ENCODE measurements at regions not wholly inside any gene's neighbourhood (a gene's known extent, or its start where the extent isn't known, plus 50 kb on each side); places are given as distances from the start of the nearest gene placed in this dataset.

- Histone ChIP-seq H4K91ac (ENCODE audit: insufficient read length, low read depth, low read length) (no peak overlapping the region), H2BK12ac (ENCODE audit: insufficient read length, low read depth, low read length) (no peak overlapping the region), H3K9me3 (ENCODE audit: control insufficient read depth, low read depth, low read length) (no peaks in the 10 kb centered on the region), H2AFZ (ENCODE audit: low read length) (no peak overlapping the region), H3K27me3 (ENCODE audit: insufficient read depth, low read length) (no peaks in the 10 kb centered on the region), H3K79me2 (ENCODE audit: insufficient read depth, low read length) (no peaks in the 10 kb centered on the region), H2BK15ac (ENCODE audit: low read depth, low read length) (no peak overlapping the region), H3K23me2 (ENCODE audit: insufficient read length, low read depth, low read length, poor library complexity, severe bottlenecking) (no peaks in the 10 kb centered on the region), H2BK5ac (ENCODE audit: insufficient read length, low read length) (no peak overlapping the region), H2BK20ac (ENCODE audit: low read depth, low read length, poor library complexity, severe bottlenecking) (no peak overlapping the region), H3T11ph (ENCODE audit: low read length) (no peak overlapping the region), H3K79me1 (ENCODE audit: insufficient read depth, low read depth, low read length, poor library complexity, severe bottlenecking) (no peaks in the 10 kb centered on the region), H3K27ac (ENCODE audit: insufficient read length, low read depth, low read length) (no peak overlapping the region), H3K9ac (ENCODE audit: extremely low read depth, insufficient read length, low read length) (no peak overlapping the region), H4K20me1 (ENCODE audit: control insufficient read depth, insufficient read depth, insufficient read length) (no peaks in the 10 kb centered on the region), H3K4ac (ENCODE audit: low read depth, low read length) (no peak overlapping the region), H3K4me1 (ENCODE audit: insufficient read depth, low read length) (no peaks in the 10 kb centered on the region), H3K14ac (ENCODE audit: insufficient read depth, low read length) (no peak overlapping the region; the same call in 1 of the 2 replicates), H3K23ac (ENCODE audit: insufficient read length, low read depth, low read length) (no peak overlapping the region), H3K56ac (ENCODE audit: insufficient read length, low read depth, low read length) (no peak overlapping the region), H2AK5ac (ENCODE audit: insufficient read length, low read length) (no peak overlapping the region), H3K18ac (ENCODE audit: insufficient read length, low read depth, low read length) (no peak overlapping the region), H3K4me2 (ENCODE audit: insufficient read depth, insufficient read length, low read length) (no peak overlapping the region), H2BK120ac (ENCODE audit: low read depth, low read length, poor library complexity, severe bottlenecking) (no peak overlapping the region), H4K5ac (ENCODE audit: insufficient read length, low read depth, low read length) (no peak overlapping the region), H4K8ac (replicated peaks; ENCODE audit: insufficient read length, low read depth, low read length) (no peak overlapping the region)
- no peaks in the 10 kb centered on the region for H3K4me1 Mint-ChIP-seq
- H3K36me3 Mint-ChIP-seq (ENCODE audit: insufficient read depth in 1 of 3, low read depth in 3 of 3) = no peaks in the 10 kb centered on the region; a peak in 2 of 7 replicates
- DNase-seq = no peak
- no CpG with 5 or more reads among the region's 34 CpGs for WGBS (ENCODE audit: extremely low coverage, insufficient read length, low lambda C conversion rate)
- no peak overlapping the region for H3K27ac Mint-ChIP-seq
- H3K9me3 Mint-ChIP-seq = no peaks in the 10 kb centered on the region
- H3K4me3 Mint-ChIP-seq = no peak overlapping the region
- no peaks in the 10 kb centered on the region for H3K27me3 Mint-ChIP-seq (ENCODE audit: low read depth)
- no peak for TF ChIP-seq CTCF (conservative IDR thresholded peaks at IDR 0.05)
Measured at GRCh38 chr13:87078947-87079795, 592.0 kb upstream of the SLITRK5 start.

Data from H9 (cell line).